Endodermal cell (in vitro differentiated cells): ENCODE measurements at regions not wholly inside any gene's neighbourhood (a gene's known extent, or its start where the extent isn't known, plus 50 kb on each side); places are given as distances from the start of the nearest gene placed in this dataset.
"Not testable (repeated sequence)": the region's sequence is repeated elsewhere in the genome, so short reads cannot be mapped to it uniquely, and the experiment has no call there.

Experiments used
- DNase-seq: peaks from one replicate; pipeline ENCODE4 v3.0.0-alpha.2; 2017
- H3K27ac ChIP-seq: 2 replicates; pipeline ENCODE4 v1.5.1; 2013; ENCODE audit warnings: mild to moderate bottlenecking, low read depth, low read length, moderate library complexity
- H3K27me3 ChIP-seq: 2 replicates; pipeline ENCODE4 v1.6.1; 2013; ENCODE audit warnings: mild to moderate bottlenecking, low read length, moderate library complexity; ENCODE audit not compliant: insufficient read depth, control insufficient read depth, poor library complexity, severe bottlenecking
- H3K36me3 ChIP-seq: 2 replicates; pipeline ENCODE4 v1.7.0; 2013; ENCODE audit warnings: mild to moderate bottlenecking, low read length, moderate library complexity; ENCODE audit not compliant: control insufficient read depth, insufficient read depth
- H3K4me1 ChIP-seq: one replicate; pipeline ENCODE4 v1.7.0; 2013; ENCODE audit warnings: low read length; ENCODE audit not compliant: control insufficient read depth, insufficient read depth
- H3K4me3 ChIP-seq: 2 replicates; pipeline ENCODE4 v1.5.1; 2013; ENCODE audit warnings: mild to moderate bottlenecking, low read length, moderate library complexity
- H3K9ac ChIP-seq: 2 replicates; pipeline ENCODE4 v1.6.1; 2013; ENCODE audit warnings: mild to moderate bottlenecking, low read length, moderate library complexity; ENCODE audit not compliant: poor library complexity, severe bottlenecking; ENCODE audit errors: extremely low read depth
- H3K9me3 ChIP-seq: 2 replicates; pipeline ENCODE4 v1.6.1; 2013; ENCODE audit warnings: mild to moderate bottlenecking, low read length, moderate library complexity; ENCODE audit not compliant: control insufficient read depth
- H3K27ac Mint-ChIP-seq: 2 replicates; pipeline ENCODE4 v1.8.0; 2020; ENCODE audit warnings: mixed read lengths
- H3K27me3 Mint-ChIP-seq: 2 replicates; pipeline ENCODE4 v1.8.0; 2021; ENCODE audit warnings: mild to moderate bottlenecking, mixed read lengths; ENCODE audit not compliant: insufficient read depth
- H3K36me3 Mint-ChIP-seq: 2 replicates; pipeline ENCODE4 v1.8.0; 2020; ENCODE audit warnings: low read depth, mixed read lengths
- H3K4me1 Mint-ChIP-seq: 2 replicates; pipeline ENCODE4 v1.8.0; 2020; ENCODE audit warnings: mixed read lengths
- H3K4me3 Mint-ChIP-seq: 2 replicates; pipeline ENCODE4 v1.8.0; 2020; ENCODE audit warnings: mild to moderate bottlenecking, moderate library complexity, mixed read lengths
- H3K9me3 Mint-ChIP-seq: 2 replicates; pipeline ENCODE4 v1.8.0; 2020; ENCODE audit warnings: mild to moderate bottlenecking, mixed read lengths
- CTCF ChIP-seq: fragments of 200-600 bp; sonication (generic); conservative IDR thresholded peaks from 2 replicates; pipeline ENCODE4 v1.5.0; 2021; ENCODE audit warnings: antibody characterized with exemption, mild to moderate bottlenecking
- WGBS, 2 experiments: methylation state at CpG; one replicate each; pipeline versions ENCODE4 v1.1.5 to v1.1.7; 2013; ENCODE audit warnings: missing lambda C conversion rate in 2 of 2, mixed read lengths in 1 of 2; ENCODE audit not compliant: insufficient coverage in 1 of 2, insufficient read length in 1 of 2; 5-methylcytosine and 5-hydroxymethylcytosine counted together

DNA sequence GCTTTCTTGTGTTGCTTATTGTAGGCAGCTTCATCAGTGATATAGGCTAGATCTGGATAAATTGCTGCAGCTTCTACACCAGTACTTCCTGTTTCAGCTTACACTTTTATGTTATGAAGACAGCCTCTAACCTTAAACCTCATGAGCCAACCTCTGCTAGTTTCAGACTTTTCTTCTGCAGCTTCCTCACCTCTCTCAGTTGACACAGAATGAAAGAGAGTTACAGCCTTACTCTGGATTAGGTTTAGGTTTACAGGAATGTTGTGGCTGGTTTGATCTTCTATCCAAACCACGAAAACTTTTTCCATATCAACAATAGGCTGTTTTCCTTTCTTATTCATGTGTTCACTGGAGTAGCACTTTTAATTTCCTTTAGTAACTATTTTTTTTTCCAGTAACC is 76.9 kb upstream of the RNPC3 start:
- no peak for DNase-seq
- Histone ChIP-seq H3K27me3 (no peaks in the 10 kb centered on the region), H3K27ac (no peak overlapping the region), H3K9me3 (no peaks in the 10 kb centered on the region), H3K4me3 (no peak overlapping the region), H3K4me1 (no peaks in the 10 kb centered on the region), H3K36me3 (no peaks in the 10 kb centered on the region), H3K9ac (no peak overlapping the region)
- TF ChIP-seq CTCF = no peak
- Mint-ChIP-seq H3K9me3 (no peaks in the 10 kb centered on the region), H3K27me3 (no peaks in the 10 kb centered on the region), H3K36me3 (no peaks in the 10 kb centered on the region), H3K4me3 (no peak overlapping the region), H3K4me1 (no peaks in the 10 kb centered on the region), H3K27ac (no peak overlapping the region)
- WGBS, 2 experiments = 83 to 100% methylated on average over 1 of the region's 1 CpG

GRCh38 chr1:103447471-103447870 is 78.0 kb upstream of the RNPC3 start:
- H3K4me1 ChIP-seq = no peaks in the 10 kb centered on the region
- 100% methylated on average over 1 of the region's 1 CpG; no CpG with 5 or more reads in 1 of the 2 experiments for WGBS, 2 experiments
- H3K36me3 ChIP-seq = no peaks in the 10 kb centered on the region
- Mint-ChIP-seq H3K36me3 (no peaks in the 10 kb centered on the region), H3K9me3 (no peaks in the 10 kb centered on the region), H3K4me1 (no peaks in the 10 kb centered on the region), H3K4me3 (no peak overlapping the region), H3K27ac (no peak overlapping the region), H3K27me3 (no peaks in the 10 kb centered on the region)
- TF ChIP-seq CTCF = no peak
- no peak overlapping the region for H3K27ac ChIP-seq
- no peaks in the 10 kb centered on the region for H3K27me3 ChIP-seq
- no peak overlapping the region for H3K9ac ChIP-seq
- no peak overlapping the region for H3K4me3 ChIP-seq
- no peaks in the 10 kb centered on the region for H3K9me3 ChIP-seq
- no peak for DNase-seq

DNA sequence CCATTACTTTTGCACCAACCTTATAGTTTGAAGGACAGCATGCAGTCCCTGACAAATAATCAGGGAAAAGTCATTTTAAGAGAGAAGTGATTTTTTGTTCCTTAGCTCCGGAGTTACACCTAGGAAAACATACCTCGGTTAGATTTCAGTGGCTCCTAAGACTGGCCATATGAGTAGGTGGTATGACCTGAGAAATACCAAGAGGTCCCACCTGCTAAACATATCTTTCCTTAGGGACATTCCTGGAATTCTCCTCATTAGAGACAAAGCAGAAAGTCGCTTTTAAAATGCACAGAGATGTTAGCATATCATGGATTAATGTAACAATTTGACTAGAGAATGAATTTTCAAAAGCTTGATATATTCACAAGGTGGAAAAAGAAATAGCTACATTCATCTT is 84.2 kb upstream of the RNPC3 start:
- DNase-seq = no peak
- Mint-ChIP-seq H3K4me1 (peaks cover 6% of the 10 kb centered on the region), H3K4me3 (no peak overlapping the region), H3K36me3 (no peaks in the 10 kb centered on the region), H3K27ac (peak overlapping the region; percentile 13), H3K27me3 (no peaks in the 10 kb centered on the region), H3K9me3 (peaks cover 9% of the 10 kb centered on the region)
- Histone ChIP-seq H3K4me3 (no peak overlapping the region), H3K4me1 (peaks cover 8% of the 10 kb centered on the region), H3K9ac (no peak overlapping the region), H3K27ac (no peak overlapping the region), H3K36me3 (no peaks in the 10 kb centered on the region), H3K27me3 (no peaks in the 10 kb centered on the region), H3K9me3 (no peaks in the 10 kb centered on the region)
- WGBS, 2 experiments = 67 to 79% methylated on average over 2 to 3 of the region's 3 CpGs
- TF ChIP-seq CTCF = no peak

DNA sequence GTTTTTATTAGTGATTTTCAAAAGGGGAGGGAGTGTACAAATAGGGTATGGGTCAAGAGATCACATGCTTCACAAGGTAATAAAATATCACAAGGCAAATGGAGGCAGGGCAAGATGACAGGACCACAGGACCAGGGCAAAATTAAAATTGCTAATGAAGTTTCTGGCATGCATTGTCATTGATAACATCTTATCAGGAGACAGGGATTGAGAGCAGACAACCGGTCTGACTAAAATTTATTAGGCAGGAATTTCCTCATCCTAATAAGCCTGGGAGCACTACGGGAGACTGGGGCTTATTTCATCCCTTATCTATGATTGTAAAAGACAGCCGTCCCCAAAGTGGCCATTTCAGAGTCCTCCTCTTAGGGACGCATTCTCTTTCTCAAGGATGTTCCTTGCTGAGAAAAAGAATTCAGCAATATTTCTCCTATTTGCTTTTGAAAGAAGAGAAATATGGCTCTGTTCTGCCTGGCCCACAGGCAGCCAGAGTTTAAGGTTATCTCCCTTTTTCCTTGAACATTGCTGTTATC is 88.9 kb upstream of the RNPC3 start:
- 88% methylated on average over 1 to 4 of the region's 4 CpGs for WGBS, 2 experiments
- not testable (repeated sequence) for H3K27me3 ChIP-seq, H3K9me3 ChIP-seq

More for the DNA sequence above, 88.9 kb upstream of the RNPC3 start:
- H3K4me3 Mint-ChIP-seq, H3K27ac Mint-ChIP-seq, H3K4me1 Mint-ChIP-seq, H3K4me1 ChIP-seq, H3K27me3 Mint-ChIP-seq, H3K9ac ChIP-seq, H3K36me3 Mint-ChIP-seq, H3K36me3 ChIP-seq, H3K27ac ChIP-seq, H3K4me3 ChIP-seq, DNase-seq: not testable (repeated sequence)
- H3K9me3 Mint-ChIP-seq = peaks cover 12% of the 10 kb centered on the region
